PC-3 (cell line): ENCODE measurements at regions not wholly inside any gene's neighbourhood (a gene's known extent, or its start where the extent isn't known, plus 50 kb on each side); places are given as distances from the start of the nearest gene placed in this dataset.

Experiments used
- ATAC-seq: fragments of 200-7000 bp; cut with Tn5 transposase; 2 replicates; pipeline ENCODE4 v1.9.1; 2020; ENCODE audit warnings: mild to moderate bottlenecking, moderate library complexity
- BruUV-seq: library from RNA; stranded (reverse); fragments of 400-500 nt; replicated peaks from 2 replicates; lab custom pipeline; 2021; lab: Mats Ljungman, UMichigan
- CTCF ChIA-PET: fragments of 300-600 bp; sonication (Branson Sonifier 250); formaldehyde crosslinking; loops from one replicate; lab custom pipeline; 2022; ENCODE audit warnings: antibody characterized with exemption; lab: Charles Lee
- POLR2A ChIA-PET: fragments of 300-600 bp; sonication (Branson Sonifier 250); formaldehyde crosslinking; loops from one replicate; lab custom pipeline; 2022; ENCODE audit warnings: antibody characterized with exemption; ENCODE audit not compliant: unreplicated experiment; lab: Charles Lee
- DNase-seq: peaks from one replicate; pipeline ENCODE4 v3.0.0-alpha.2; 2015
- H2AFZ ChIP-seq: fragments of 300-600 bp; sonication (generic); 2 replicates; pipeline ENCODE4 v1.6.0; 2016; ENCODE audit warnings: antibody characterized with exemption, low read length
- H3F3A ChIP-seq: fragments of 300-600 bp; sonication (generic); one replicate; pipeline ENCODE4 v1.6.0; 2017; ENCODE audit warnings: antibody characterized with exemption, low read length, control low read depth, mild to moderate bottlenecking; ENCODE audit not compliant: unreplicated experiment
- H3K27ac ChIP-seq: fragments of 300-600 bp; sonication (generic); 2 replicates; pipeline ENCODE4 v1.5.1; 2016; ENCODE audit warnings: mild to moderate bottlenecking, low read length
- H3K27me3 ChIP-seq: fragments of 300-600 bp; sonication (generic); 2 replicates; pipeline ENCODE4 v1.6.1; 2016; ENCODE audit warnings: low read length, mixed read lengths
- H3K36me3 ChIP-seq: fragments of 300-600 bp; sonication (generic); 2 replicates; pipeline ENCODE4 v1.6.1; 2016; ENCODE audit warnings: low read depth, mixed run types, low read length, mixed read lengths
- H3K4me1 ChIP-seq: fragments of 300-600 bp; sonication (generic); 2 replicates; pipeline ENCODE4 v1.5.1; 2016; ENCODE audit warnings: low read length; ENCODE audit not compliant: insufficient read depth
- H3K4me2 ChIP-seq: fragments of 300-600 bp; sonication (generic); 2 replicates; pipeline ENCODE4 v1.6.0; 2016; ENCODE audit warnings: low read length
- H3K4me3 ChIP-seq: fragments of 300-600 bp; sonication (generic); 2 replicates; pipeline ENCODE4 v1.5.1; 2016; ENCODE audit warnings: mild to moderate bottlenecking, low read length, mixed read lengths
- H3K79me2 ChIP-seq: fragments of 300-600 bp; sonication (generic); 2 replicates; pipeline ENCODE4 v1.6.1; 2017; ENCODE audit warnings: low read length, mixed read lengths
- H3K9ac ChIP-seq: fragments of 300-600 bp; sonication (generic); 2 replicates; pipeline ENCODE4 v1.6.0; 2016; ENCODE audit warnings: mild to moderate bottlenecking, low read length
- H3K9me2 ChIP-seq: fragments of 300-600 bp; sonication (generic); replicated peaks from 2 replicates; pipeline ENCODE4 v1.6.1; 2016; ENCODE audit warnings: mixed run types, low read length, mixed read lengths
- H3K9me3 ChIP-seq: fragments of 300-600 bp; sonication (generic); 2 replicates; pipeline ENCODE4 v1.6.1; 2016; ENCODE audit warnings: low read length, mixed read lengths
- H4K20me1 ChIP-seq: fragments of 300-600 bp; sonication (generic); 2 replicates; pipeline ENCODE4 v1.6.1; 2016; ENCODE audit warnings: low read length, mixed read lengths
- EZH2 ChIP-seq: fragments of 300-600 bp; sonication (generic); IDR thresholded peaks from one replicate; pipeline ENCODE4 v1.6.1; 2017; ENCODE audit warnings: antibody characterized with exemption, mild to moderate bottlenecking, low read length; ENCODE audit not compliant: unreplicated experiment
- EZH2phosphoT487 ChIP-seq: fragments of 300-600 bp; sonication (generic); IDR thresholded peaks from 2 replicates; pipeline ENCODE4 v1.6.1; 2018; ENCODE audit warnings: mild to moderate bottlenecking, antibody characterized with exemption, low read length, borderline replicate concordance
- intact Hi-C: fragments of 100-400 bp; cut with micrococcal nuclease; formaldehyde crosslinking; loops from 2 replicates; pipeline ENCODE4 v1.9.0; 2023
- TF ChIP-seq, protein P1 (sequence below): fragments of 300-600 bp; sonication (generic); conservative IDR thresholded peaks from 2 replicates; pipeline ENCODE4 v1.5.1; 2017; ENCODE audit warnings: antibody characterized with exemption, low read depth, mild to moderate bottlenecking, low read length

DNA sequence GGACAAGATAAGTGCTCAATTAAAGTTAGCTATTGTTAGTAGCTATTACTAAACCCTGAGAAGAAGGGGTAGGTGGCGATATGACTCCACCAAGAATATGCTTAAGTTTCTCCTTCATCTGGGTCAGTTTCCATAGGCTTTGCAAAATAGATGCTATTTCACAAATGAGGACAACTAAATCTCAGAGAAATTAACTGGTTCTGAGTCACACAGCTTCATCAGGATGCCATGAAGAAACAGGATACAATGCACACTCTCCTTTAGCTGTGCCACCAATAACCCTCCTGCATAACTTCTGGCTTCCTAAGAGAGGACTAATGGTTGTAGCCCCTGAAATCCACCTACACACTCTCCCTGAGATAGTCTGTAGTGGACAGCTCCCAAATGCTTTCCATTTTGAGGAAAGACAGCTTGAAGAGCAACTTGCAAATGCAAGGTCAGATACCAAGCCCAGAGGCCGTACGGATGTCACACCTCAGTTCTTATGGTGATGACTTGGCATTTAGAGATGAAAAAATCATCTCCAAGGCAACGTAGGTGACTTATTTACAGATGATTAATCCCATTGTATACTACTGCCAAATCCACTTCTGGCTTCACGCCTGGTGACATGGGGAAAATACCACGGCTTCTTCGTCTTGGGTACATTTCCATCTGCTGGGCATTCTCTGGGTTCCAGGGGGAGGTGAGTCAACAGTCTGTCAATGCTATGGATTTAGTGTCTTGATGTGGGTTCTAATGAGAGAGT, 251.4 kb upstream of the IL12B start:
- ATAC-seq (peak; percentile 73), DNase-seq (peak; percentile 95)
- no peaks in the 10 kb centered on the region for H3K79me2 ChIP-seq
- no peaks in the 10 kb centered on the region for H4K20me1 ChIP-seq
- no peak overlapping the region for H3K9ac ChIP-seq
- TF ChIP-seq, protein P1, sequence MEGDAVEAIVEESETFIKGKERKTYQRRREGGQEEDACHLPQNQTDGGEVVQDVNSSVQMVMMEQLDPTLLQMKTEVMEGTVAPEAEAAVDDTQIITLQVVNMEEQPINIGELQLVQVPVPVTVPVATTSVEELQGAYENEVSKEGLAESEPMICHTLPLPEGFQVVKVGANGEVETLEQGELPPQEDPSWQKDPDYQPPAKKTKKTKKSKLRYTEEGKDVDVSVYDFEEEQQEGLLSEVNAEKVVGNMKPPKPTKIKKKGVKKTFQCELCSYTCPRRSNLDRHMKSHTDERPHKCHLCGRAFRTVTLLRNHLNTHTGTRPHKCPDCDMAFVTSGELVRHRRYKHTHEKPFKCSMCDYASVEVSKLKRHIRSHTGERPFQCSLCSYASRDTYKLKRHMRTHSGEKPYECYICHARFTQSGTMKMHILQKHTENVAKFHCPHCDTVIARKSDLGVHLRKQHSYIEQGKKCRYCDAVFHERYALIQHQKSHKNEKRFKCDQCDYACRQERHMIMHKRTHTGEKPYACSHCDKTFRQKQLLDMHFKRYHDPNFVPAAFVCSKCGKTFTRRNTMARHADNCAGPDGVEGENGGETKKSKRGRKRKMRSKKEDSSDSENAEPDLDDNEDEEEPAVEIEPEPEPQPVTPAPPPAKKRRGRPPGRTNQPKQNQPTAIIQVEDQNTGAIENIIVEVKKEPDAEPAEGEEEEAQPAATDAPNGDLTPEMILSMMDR, result peak; percentile 26; the same call in 1 of the 2 replicates
- no peak for TF ChIP-seq EZH2phosphoT487
- H3K4me3 ChIP-seq, result no peak overlapping the region
- ChIA-PET POLR2A (no interaction called here), CTCF (interaction anchor here (0.6 kb wide), 2 partner anchors 406 to 1833 kb away, joined by 4 to 6 read pairs; no protein-coding TSS in a partner anchor)
- H2AFZ ChIP-seq, result no peak overlapping the region
- H3K27ac ChIP-seq, result peak overlapping the region; percentile 80
- H3K36me3 ChIP-seq, result no peaks in the 10 kb centered on the region
- H3K4me2 ChIP-seq, result peak overlapping the region; percentile 66
- H3K9me2 ChIP-seq, result no peaks in the 10 kb centered on the region
- H3F3A ChIP-seq, result peaks cover 4% of the 10 kb centered on the region
- H3K27me3 ChIP-seq, result no peaks in the 10 kb centered on the region
- intact Hi-C loops, result loop anchor here (2.0 to 5.0 kb wide), 4 partner anchors 64 to 406 kb away; partner anchors contain the start of gene ADRA1B
- peaks cover 31% of the 10 kb centered on the region for H3K4me1 ChIP-seq
- H3K9me3 ChIP-seq, result no peaks in the 10 kb centered on the region
- BruUV-seq, result no TSS peak

DNA sequence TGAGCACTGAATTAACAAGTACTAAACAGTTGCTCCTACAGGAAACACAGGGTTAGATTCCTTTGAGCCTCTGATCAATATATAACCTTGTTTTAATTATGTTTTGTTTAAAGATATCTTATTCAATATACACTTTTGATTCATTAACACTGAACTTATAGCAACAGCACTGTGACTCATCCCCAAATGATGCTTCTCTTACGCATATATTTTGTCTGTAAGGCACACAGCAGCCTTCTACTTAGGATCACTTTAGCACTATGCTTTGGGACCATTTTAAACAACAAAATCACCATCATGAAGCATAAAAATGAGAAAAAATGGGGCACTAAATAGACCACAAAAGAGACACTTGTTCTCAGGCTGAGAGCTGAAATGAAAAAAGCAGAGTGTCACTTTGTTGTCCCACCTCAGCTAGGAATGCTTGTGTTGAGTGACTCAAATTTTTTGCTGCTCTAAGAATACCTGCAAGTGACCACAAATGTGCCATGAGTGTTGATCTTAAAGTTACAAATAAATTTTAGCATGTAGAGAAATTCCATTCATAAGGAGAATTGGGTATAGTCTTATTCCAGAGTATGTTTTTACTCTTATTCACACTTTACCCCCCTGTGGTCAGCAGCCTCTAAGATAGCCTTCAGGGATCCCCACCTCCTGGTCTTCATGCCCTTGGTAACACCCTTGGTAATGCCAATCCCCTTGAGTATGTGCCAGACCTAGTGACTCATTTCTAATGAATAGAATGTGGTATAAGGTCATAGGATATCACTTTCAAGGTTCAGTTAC, 252.7 kb upstream of the IL12B start:
- Histone ChIP-seq H4K20me1 (no peaks in the 10 kb centered on the region), H3K4me3 (no peak overlapping the region), H3K9me2 (no peaks in the 10 kb centered on the region), H3K36me3 (no peaks in the 10 kb centered on the region), H3K27ac (peak overlapping the region; percentile 80), H3K9me3 (no peaks in the 10 kb centered on the region), H3K4me1 (peaks cover 31% of the 10 kb centered on the region), H2AFZ (no peak overlapping the region), H3K9ac (peak overlapping the region; percentile 28; the same call in 1 of the 2 replicates), H3K27me3 (no peaks in the 10 kb centered on the region), H3K4me2 (peak overlapping the region; percentile 65), H3F3A (peaks cover 4% of the 10 kb centered on the region), H3K79me2 (no peaks in the 10 kb centered on the region)
- ATAC-seq (peak; percentile 37), DNase-seq (peak; percentile 73)
- POLR2A ChIA-PET, result no interaction called here
- intact Hi-C loops, result loop anchor here (2.0 to 5.0 kb wide), 4 partner anchors 66 to 404 kb away; partner anchors contain the start of gene ADRA1B
- CTCF ChIA-PET, result no interaction called here
- BruUV-seq, result no TSS peak
- TF ChIP-seq EZH2, result no peak
- TF ChIP-seq, protein P1, result no peak
- no peak for TF ChIP-seq EZH2phosphoT487
